Trophoblast cell (in vitro differentiated cells and primary cell): ENCODE measurements at regions not wholly inside any gene's neighbourhood (a gene's known extent, or its start where the extent isn't known, plus 50 kb on each side); places are given as distances from the start of the nearest gene placed in this dataset.

Experiments
- DNase-seq, 2 donors: peaks; one replicate each; pipeline ENCODE4 v3.0.0-alpha.2; 2016
- H2AFZ ChIP-seq: 2 replicates; pipeline ENCODE4 v1.6.1; 2013; ENCODE audit warnings: low read length, moderate library complexity, mild to moderate bottlenecking; ENCODE audit not compliant: insufficient read depth, poor library complexity
- H2AK5ac ChIP-seq: 2 replicates; pipeline ENCODE4 v1.6.1; 2013; ENCODE audit warnings: mild to moderate bottlenecking, low read length
- H2BK120ac ChIP-seq: 2 replicates; pipeline ENCODE4 v1.6.1; 2013; ENCODE audit warnings: low read length, mild to moderate bottlenecking, moderate library complexity; ENCODE audit not compliant: insufficient read depth, poor library complexity
- H2BK12ac ChIP-seq: 2 replicates; pipeline ENCODE4 v1.6.1; 2013; ENCODE audit warnings: mild to moderate bottlenecking, low read length, moderate library complexity
- H2BK5ac ChIP-seq: 2 replicates; pipeline ENCODE4 v1.6.1; 2013; ENCODE audit warnings: low read length, low read depth, moderate library complexity, mild to moderate bottlenecking; ENCODE audit not compliant: poor library complexity
- H3K14ac ChIP-seq: 2 replicates; pipeline ENCODE4 v1.6.1; 2013; ENCODE audit warnings: mild to moderate bottlenecking, low read length
- H3K18ac ChIP-seq: 2 replicates; pipeline ENCODE4 v1.6.1; 2013; ENCODE audit warnings: mild to moderate bottlenecking, low read length
- H3K23ac ChIP-seq: 2 replicates; pipeline ENCODE4 v1.6.1; 2013; ENCODE audit warnings: low read length
- H3K27ac ChIP-seq: 2 replicates; pipeline ENCODE4 v1.5.1; 2013; ENCODE audit warnings: low read depth, mild to moderate bottlenecking, inconsistent platforms, low read length, moderate library complexity
- H3K27me3 ChIP-seq: 2 replicates; pipeline ENCODE4 v1.6.1; 2013; ENCODE audit warnings: inconsistent platforms, mild to moderate bottlenecking, low read length, moderate library complexity; ENCODE audit not compliant: insufficient read depth
- H3K36me3 ChIP-seq, 2 experiments: 1 replicate in 1 of 2; 2 replicates in 1 of 2; pipeline ENCODE4 v1.6.1; 2013; ENCODE audit warnings: low read length in 2 of 2, mild to moderate bottlenecking in 2 of 2, moderate library complexity in 1 of 2; ENCODE audit not compliant: insufficient read depth in 2 of 2, control insufficient read depth in 1 of 2
- H3K4ac ChIP-seq: 2 replicates; pipeline ENCODE4 v1.6.1; 2013; ENCODE audit warnings: low read depth, mild to moderate bottlenecking, low read length, moderate library complexity
- H3K4me1 ChIP-seq, 2 experiments: 1 replicate in 1 of 2; 2 replicates in 1 of 2; pipeline ENCODE4 v1.6.1; 2013; ENCODE audit warnings: low read length in 2 of 2, mild to moderate bottlenecking in 2 of 2, moderate library complexity in 1 of 2; ENCODE audit not compliant: insufficient read depth in 2 of 2, control insufficient read depth in 1 of 2
- H3K4me2 ChIP-seq: 2 replicates; pipeline ENCODE4 v1.6.1; 2013; ENCODE audit warnings: inconsistent platforms, mild to moderate bottlenecking, low read length, moderate library complexity
- H3K4me3 ChIP-seq: 2 replicates; pipeline ENCODE4 v1.5.1; 2013; ENCODE audit warnings: mild to moderate bottlenecking, low read depth, low read length, inconsistent platforms
- H3K79me1 ChIP-seq: one replicate; pipeline ENCODE4 v1.6.1; 2013; ENCODE audit warnings: low read length
- H3K79me2 ChIP-seq: 2 replicates; pipeline ENCODE4 v1.6.1; 2013; ENCODE audit warnings: low read length, mild to moderate bottlenecking; ENCODE audit not compliant: control insufficient read depth, insufficient read depth, poor library complexity
- H3K9ac ChIP-seq: 2 replicates; pipeline ENCODE4 v1.6.1; 2013; ENCODE audit warnings: mild to moderate bottlenecking, low read length
- H3K9me3 ChIP-seq: 2 replicates; pipeline ENCODE4 v1.6.1; 2013; ENCODE audit warnings: low read depth, mild to moderate bottlenecking, control low read depth, inconsistent platforms, low read length; ENCODE audit not compliant: insufficient read depth
- H4K12ac ChIP-seq: 2 replicates; pipeline ENCODE4 v1.6.1; 2013; ENCODE audit warnings: low read depth, mild to moderate bottlenecking, low read length, moderate library complexity
- H4K8ac ChIP-seq: 2 replicates; pipeline ENCODE4 v1.6.1; 2013; ENCODE audit warnings: low read depth, mild to moderate bottlenecking, low read length, moderate library complexity
- H4K91ac ChIP-seq: one replicate; pipeline ENCODE4 v1.6.1; 2013; ENCODE audit warnings: low read depth, mild to moderate bottlenecking, low read length, moderate library complexity
- WGBS: extraction: QIAGEN DNeasy Blood & Tissue Kit; methylation state at CpG from one replicate; pipeline ENCODE4 v1.1.7; 2013; ENCODE audit warnings: missing lambda C conversion rate; ENCODE audit not compliant: insufficient read length, insufficient coverage; ENCODE audit errors: extremely low coverage; 5-methylcytosine and 5-hydroxymethylcytosine counted together

- H3K4me3 ChIP-seq: no peak overlapping the region
- H3K4me2 ChIP-seq: no peak overlapping the region
- no peak overlapping the region for H4K12ac ChIP-seq
- H3K27ac ChIP-seq: no peak overlapping the region
- no peak overlapping the region for H4K8ac ChIP-seq
- no peak overlapping the region for H2BK12ac ChIP-seq
- H4K91ac ChIP-seq: no peak overlapping the region
- H2BK5ac ChIP-seq: no peak overlapping the region
- H2AK5ac ChIP-seq: no peak overlapping the region
- no peaks in the 10 kb centered on the region for H3K79me1 ChIP-seq
- H3K4ac ChIP-seq: no peak overlapping the region
- H3K18ac ChIP-seq: no peak overlapping the region
- no peak overlapping the region for H3K14ac ChIP-seq
- H3K79me2 ChIP-seq: no peaks in the 10 kb centered on the region
- H3K23ac ChIP-seq: no peak overlapping the region
- no peak overlapping the region for H2BK120ac ChIP-seq
- H3K9me3 ChIP-seq: no peaks in the 10 kb centered on the region
- H3K4me1 ChIP-seq: no peaks in the 10 kb centered on the region
- no peak overlapping the region for H3K9ac ChIP-seq
- DNase-seq: no peak
- no peaks in the 10 kb centered on the region for H3K27me3 ChIP-seq
- no CpG with 5 or more reads among the region's 6 CpGs for WGBS
- no peak overlapping the region for H2AFZ ChIP-seq
- H3K36me3 ChIP-seq: no peaks in the 10 kb centered on the region
Observed at GRCh38 chr3:5425371-5425770, 237.9 kb downstream of the EDEM1 start.

GRCh38 chr3:5426094-5426883 is 238.8 kb downstream of the EDEM1 start:
- no peak overlapping the region for H4K91ac ChIP-seq

GRCh38 chr3:5427021-5427420 is 239.5 kb downstream of the EDEM1 start:
- no peak overlapping the region for H4K91ac ChIP-seq
- no peak overlapping the region for H2BK12ac ChIP-seq
- H3K27me3 ChIP-seq: no peaks in the 10 kb centered on the region
- H3K18ac ChIP-seq: no peak overlapping the region
- H3K4ac ChIP-seq: no peak overlapping the region
- no peak overlapping the region for H2AFZ ChIP-seq
- no peaks in the 10 kb centered on the region for H3K79me2 ChIP-seq
- no peak for DNase-seq
- H3K14ac ChIP-seq: no peak overlapping the region
- no peaks in the 10 kb centered on the region for H3K4me1 ChIP-seq
- H3K9me3 ChIP-seq: no peaks in the 10 kb centered on the region
- H2AK5ac ChIP-seq: no peak overlapping the region
- no peak overlapping the region for H4K8ac ChIP-seq
- H2BK5ac ChIP-seq: no peak overlapping the region
- H3K36me3 ChIP-seq: no peaks in the 10 kb centered on the region
- H3K4me3 ChIP-seq: no peak overlapping the region
- no CpG with 5 or more reads among the region's 6 CpGs for WGBS
- no peak overlapping the region for H2BK120ac ChIP-seq
- H3K79me1 ChIP-seq: no peaks in the 10 kb centered on the region
- H3K4me2 ChIP-seq: no peak overlapping the region
- H3K23ac ChIP-seq: no peak overlapping the region
- H3K9ac ChIP-seq: no peak overlapping the region
- H3K27ac ChIP-seq: no peak overlapping the region
- no peak overlapping the region for H4K12ac ChIP-seq

More at GRCh38 chr3:5426094-5426883, 238.8 kb downstream of the EDEM1 start:
- no peak overlapping the region for H2BK12ac ChIP-seq
- no peak overlapping the region for H2BK120ac ChIP-seq
- H3K18ac ChIP-seq: no peak overlapping the region
- peak; percentile 57 to 95 for DNase-seq
- H3K4ac ChIP-seq: no peak overlapping the region
- no peak overlapping the region for H4K12ac ChIP-seq
- no peak overlapping the region for H2AK5ac ChIP-seq
- no peaks in the 10 kb centered on the region for H3K27me3 ChIP-seq
- H3K79me1 ChIP-seq: no peaks in the 10 kb centered on the region
- no peaks in the 10 kb centered on the region for H3K79me2 ChIP-seq
- H3K14ac ChIP-seq: no peak overlapping the region
- H3K9ac ChIP-seq: no peak overlapping the region
- H4K8ac ChIP-seq: no peak overlapping the region
- no peak overlapping the region for H3K27ac ChIP-seq
- no peak overlapping the region for H3K4me3 ChIP-seq
- H2AFZ ChIP-seq: no peak overlapping the region
- H3K4me1 ChIP-seq: no peaks in the 10 kb centered on the region
- no peak overlapping the region for H3K4me2 ChIP-seq
- WGBS: 100% methylated on average over 1 of the region's 25 CpGs
- H3K23ac ChIP-seq: no peak overlapping the region
- H2BK5ac ChIP-seq: no peak overlapping the region
- no peaks in the 10 kb centered on the region for H3K9me3 ChIP-seq
- no peaks in the 10 kb centered on the region for H3K36me3 ChIP-seq

GRCh38 chr3:5427938-5428337 is 240.4 kb downstream of the EDEM1 start:
- H3K4me1 ChIP-seq: no peaks in the 10 kb centered on the region
- H2BK5ac ChIP-seq: no peak overlapping the region
- no peak overlapping the region for H3K14ac ChIP-seq
- no peak overlapping the region for H3K27ac ChIP-seq
- H3K4me3 ChIP-seq: no peak overlapping the region
- H3K79me1 ChIP-seq: no peaks in the 10 kb centered on the region
- no peak overlapping the region for H2BK120ac ChIP-seq
- H3K4me2 ChIP-seq: no peak overlapping the region
- H3K27me3 ChIP-seq: no peaks in the 10 kb centered on the region
- DNase-seq: no peak
- H4K8ac ChIP-seq: no peak overlapping the region
- no peak overlapping the region for H3K23ac ChIP-seq
- no peak overlapping the region for H4K91ac ChIP-seq
- H3K18ac ChIP-seq: no peak overlapping the region
- H3K4ac ChIP-seq: no peak overlapping the region
- no peak overlapping the region for H2BK12ac ChIP-seq
- H3K9me3 ChIP-seq: no peaks in the 10 kb centered on the region
- H4K12ac ChIP-seq: no peak overlapping the region
- H3K9ac ChIP-seq: no peak overlapping the region
- WGBS: no CpG with 5 or more reads among the region's 3 CpGs
- H2AK5ac ChIP-seq: no peak overlapping the region
- H3K79me2 ChIP-seq: no peaks in the 10 kb centered on the region
- no peak overlapping the region for H2AFZ ChIP-seq
- no peaks in the 10 kb centered on the region for H3K36me3 ChIP-seq
